RWPE2 (cell line): ENCODE measurements at regions not wholly inside any gene's neighbourhood (a gene's known extent, or its start where the extent isn't known, plus 50 kb on each side); places are given as distances from the start of the nearest gene placed in this dataset.

Experiments
- ATAC-seq: fragments of 200-7000 bp; cut with Tn5 transposase; 3 replicates; pipeline ENCODE4 v1.9.1; 2021; ENCODE audit warnings: low read depth
- DNase-seq: peaks from one replicate; pipeline ENCODE4 v3.0.0-alpha.2; 2020; ENCODE audit warnings: low spot score
- H3K27ac ChIP-seq: fragments of 450-650 bp; 2 replicates; pipeline ENCODE4 v1.5.1; 2017; ENCODE audit warnings: mild to moderate bottlenecking; ENCODE audit not compliant: poor library complexity, severe bottlenecking
- H3K27me3 ChIP-seq: fragments of 250-450 bp; sonication (Bioruptor Pico); 2 replicates; pipeline ENCODE4 v1.5.1; 2021; ENCODE audit warnings: mild to moderate bottlenecking, moderate library complexity; ENCODE audit not compliant: insufficient read depth, poor library complexity, severe bottlenecking
- H3K36me3 ChIP-seq: fragments of 250-450 bp; sonication (Bioruptor Pico); 2 replicates; pipeline ENCODE4 v1.5.1; 2020; ENCODE audit warnings: low read depth, mild to moderate bottlenecking, moderate library complexity
- H3K4me1 ChIP-seq: fragments of 250-450 bp; sonication (Bioruptor Pico); 2 replicates; pipeline ENCODE4 v1.5.1; 2021; ENCODE audit warnings: mild to moderate bottlenecking, moderate library complexity; ENCODE audit not compliant: insufficient read depth, poor library complexity, severe bottlenecking
- H3K4me3 ChIP-seq: fragments of 250-450 bp; sonication (Bioruptor Pico); 2 replicates; pipeline ENCODE4 v1.5.1; 2021; ENCODE audit warnings: mild to moderate bottlenecking, moderate library complexity; ENCODE audit not compliant: severe bottlenecking
- H3K9me3 ChIP-seq: fragments of 250-450 bp; sonication (Bioruptor Pico); 2 replicates; pipeline ENCODE4 v1.5.1; 2021; ENCODE audit warnings: mild to moderate bottlenecking, moderate library complexity; ENCODE audit not compliant: severe bottlenecking
- TF ChIP-seq, protein P1 (sequence below): fragments of 450-650 bp; IDR thresholded peaks from one replicate; pipeline ENCODE4 v1.5.1; 2017; ENCODE audit warnings: mild to moderate bottlenecking, moderate library complexity; ENCODE audit not compliant: poor library complexity, severe bottlenecking

GRCh38 chr16:35724551-35724950, 2265.1 kb downstream of the TP53TG3F start:
- H3K4me3 ChIP-seq: no peak overlapping the region
- no peak overlapping the region for H3K27ac ChIP-seq
- H3K27me3 ChIP-seq: no peaks in the 10 kb centered on the region
- H3K4me1 ChIP-seq: no peaks in the 10 kb centered on the region
- ATAC-seq (no peak), DNase-seq (no peak)
- TF ChIP-seq, protein P1, sequence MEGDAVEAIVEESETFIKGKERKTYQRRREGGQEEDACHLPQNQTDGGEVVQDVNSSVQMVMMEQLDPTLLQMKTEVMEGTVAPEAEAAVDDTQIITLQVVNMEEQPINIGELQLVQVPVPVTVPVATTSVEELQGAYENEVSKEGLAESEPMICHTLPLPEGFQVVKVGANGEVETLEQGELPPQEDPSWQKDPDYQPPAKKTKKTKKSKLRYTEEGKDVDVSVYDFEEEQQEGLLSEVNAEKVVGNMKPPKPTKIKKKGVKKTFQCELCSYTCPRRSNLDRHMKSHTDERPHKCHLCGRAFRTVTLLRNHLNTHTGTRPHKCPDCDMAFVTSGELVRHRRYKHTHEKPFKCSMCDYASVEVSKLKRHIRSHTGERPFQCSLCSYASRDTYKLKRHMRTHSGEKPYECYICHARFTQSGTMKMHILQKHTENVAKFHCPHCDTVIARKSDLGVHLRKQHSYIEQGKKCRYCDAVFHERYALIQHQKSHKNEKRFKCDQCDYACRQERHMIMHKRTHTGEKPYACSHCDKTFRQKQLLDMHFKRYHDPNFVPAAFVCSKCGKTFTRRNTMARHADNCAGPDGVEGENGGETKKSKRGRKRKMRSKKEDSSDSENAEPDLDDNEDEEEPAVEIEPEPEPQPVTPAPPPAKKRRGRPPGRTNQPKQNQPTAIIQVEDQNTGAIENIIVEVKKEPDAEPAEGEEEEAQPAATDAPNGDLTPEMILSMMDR: no peak
- peaks cover 10% of the 10 kb centered on the region for H3K9me3 ChIP-seq
- no peaks in the 10 kb centered on the region for H3K36me3 ChIP-seq

DNA sequence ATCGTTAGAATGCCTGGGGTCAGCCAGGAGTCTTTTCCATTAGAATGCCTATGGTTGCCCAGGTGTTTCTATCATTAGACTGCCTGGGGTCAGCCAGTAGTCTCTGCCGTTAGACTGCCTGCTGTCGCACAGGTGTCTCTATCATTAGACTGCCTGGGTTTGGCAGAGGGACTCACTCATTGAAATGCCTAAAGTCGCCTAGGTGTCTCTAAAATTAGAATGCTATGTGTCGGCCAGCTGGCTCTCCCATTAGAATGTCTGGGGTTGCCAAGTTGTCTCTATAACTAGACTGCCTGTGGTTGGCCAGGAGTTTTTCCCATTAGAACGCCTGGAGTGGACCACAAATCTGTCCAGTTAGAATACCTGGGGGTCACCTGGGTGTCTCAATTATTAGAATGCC, 2266.5 kb downstream of the TP53TG3F start:
- no peak for ATAC-seq

DNA sequence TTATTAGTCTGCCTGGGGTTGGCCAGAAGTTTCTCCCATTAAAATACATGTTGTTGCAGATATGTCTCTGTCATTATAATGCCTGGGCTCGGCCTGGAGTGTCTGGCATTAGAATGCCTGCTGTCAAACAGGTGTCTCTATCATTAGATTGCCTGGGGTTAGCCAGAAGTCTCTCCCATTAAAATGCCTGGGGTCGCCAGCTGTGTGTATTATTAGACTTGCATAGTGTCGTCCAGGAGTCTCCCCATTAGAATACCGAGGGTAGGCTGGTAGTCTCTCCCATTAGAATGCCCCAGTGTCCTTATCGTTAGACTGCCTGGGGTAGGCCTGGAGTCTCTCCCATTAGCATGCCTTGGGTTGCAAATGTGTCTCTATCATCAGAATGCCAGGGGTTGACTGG, 2270.8 kb downstream of the TP53TG3F start:
- ATAC-seq (no peak), DNase-seq (no peak)
- Histone ChIP-seq H3K36me3 (no peaks in the 10 kb centered on the region), H3K27me3 (no peaks in the 10 kb centered on the region), H3K4me1 (no peaks in the 10 kb centered on the region), H3K9me3 (peaks cover 7% of the 10 kb centered on the region), H3K4me3 (no peak overlapping the region), H3K27ac (no peak overlapping the region)
- TF ChIP-seq, protein P1: no peak

More for the DNA sequence above, 2266.5 kb downstream of the TP53TG3F start:
- Histone ChIP-seq H3K27ac (no peak overlapping the region), H3K9me3 (peaks cover 10% of the 10 kb centered on the region), H3K4me1 (no peaks in the 10 kb centered on the region), H3K4me3 (no peak overlapping the region), H3K36me3 (no peaks in the 10 kb centered on the region), H3K27me3 (no peaks in the 10 kb centered on the region)
- no peak for DNase-seq
- TF ChIP-seq, protein P1: no peak

- ATAC-seq: no peak
- Histone ChIP-seq H3K36me3 (no peaks in the 10 kb centered on the region), H3K9me3 (peaks cover 11% of the 10 kb centered on the region), H3K4me1 (no peaks in the 10 kb centered on the region), H3K4me3 (no peak overlapping the region), H3K27me3 (no peaks in the 10 kb centered on the region), H3K27ac (peak overlapping the region; percentile 80)
- TF ChIP-seq, protein P1: no peak
- DNase-seq: no peak
Observed at GRCh38 chr16:35731341-35732040, 2272.1 kb downstream of the TP53TG3F start.
